Endothelial cell of umbilical vein (primary cell): ENCODE measurements at regions not wholly inside any gene's neighbourhood (a gene's known extent, or its start where the extent isn't known, plus 50 kb on each side); places are given as distances from the start of the nearest gene placed in this dataset.

Source experiments
- BruUV-seq: library from RNA; stranded (reverse); fragments of 400-500 nt; replicated peaks from 2 replicates; lab custom pipeline; 2021; lab: Mats Ljungman, UMichigan
- CTCF ChIA-PET: fragments of 300-600, 350-600 bp; sonication (Branson Sonifier 250); formaldehyde crosslinking; loops from one replicate; lab custom pipeline; 2021; ENCODE audit warnings: antibody characterized with exemption, inconsistent platforms; lab: Charles Lee
- POLR2A ChIA-PET: fragments of 300-600, 350-600 bp; sonication (Branson Sonifier 250); formaldehyde crosslinking; loops from one replicate; lab custom pipeline; 2021; ENCODE audit warnings: antibody characterized with exemption, inconsistent platforms; lab: Charles Lee
- DNase-seq: peaks from one replicate; pipeline ENCODE4 v3.0.0-alpha.2; 2011; ENCODE audit warnings: low read depth, low spot score
- FAIRE-seq: peaks from 2 replicates; lab custom pipeline; 2011; peaks lifted over from hg19 to GRCh38; lab: Jason Lieb, UNC
- H2AFZ ChIP-seq: 2 replicates; pipeline ENCODE4 v1.6.0; 2012; ENCODE audit warnings: low read depth, low read length, control low read depth, inconsistent platforms
- H3K27ac ChIP-seq: 2 replicates; pipeline ENCODE4 v1.5.1; 2011; ENCODE audit warnings: low read depth, mild to moderate bottlenecking, control low read depth, low read length, moderate library complexity; ENCODE audit not compliant: insufficient read depth
- H3K27me3 ChIP-seq, 2 experiments: 2 replicates each; pipeline versions ENCODE4 v1.6.0 to v1.6.1; 2011; ENCODE audit warnings: low read length in 2 of 2, mixed read lengths in 1 of 2; ENCODE audit not compliant: control insufficient read depth in 2 of 2, insufficient read depth in 2 of 2
- H3K36me3 ChIP-seq, 2 experiments: 2 replicates in 1 of 2; 3 replicates in 1 of 2; pipeline ENCODE4 v1.5.1; 2011; ENCODE audit warnings: low read length in 2 of 2, mild to moderate bottlenecking in 1 of 2, moderate library complexity in 1 of 2; ENCODE audit not compliant: control insufficient read depth in 2 of 2, insufficient read depth in 2 of 2; ENCODE audit errors: extremely low read depth in 1 of 2
- H3K4me1 ChIP-seq: 3 replicates; pipeline ENCODE4 v1.5.1; 2011; ENCODE audit warnings: mild to moderate bottlenecking, low read length; ENCODE audit not compliant: control insufficient read depth, insufficient read depth; ENCODE audit errors: extremely low read depth
- H3K4me2 ChIP-seq: 2 replicates; pipeline ENCODE4 v1.6.1; 2011; ENCODE audit warnings: low read length, control low read depth, mixed read lengths; ENCODE audit not compliant: insufficient read depth
- H3K4me3 ChIP-seq, 3 experiments: fragments of 200-600 bp in 1 of 3; sonication (generic), shearing (Covaris generic) in 1 of 3; replicated peaks in 1 of 3; 2 replicates each; pipeline ENCODE4 v1.5.1; 2011 to 2016; ENCODE audit warnings: control low read depth in 3 of 3, low read length in 3 of 3, mild to moderate bottlenecking in 2 of 3, inconsistent platforms in 1 of 3, low read depth in 1 of 3, moderate library complexity in 1 of 3; ENCODE audit not compliant: insufficient read depth in 1 of 3
- H3K79me2 ChIP-seq: 2 replicates; pipeline ENCODE4 v1.6.0; 2012; ENCODE audit warnings: low read length, inconsistent platforms; ENCODE audit not compliant: control insufficient read depth, insufficient read depth
- H3K9ac ChIP-seq: replicated peaks from 2 replicates; pipeline ENCODE3; 2011; ENCODE audit warnings: low read length, control low read depth; ENCODE audit not compliant: insufficient read depth; ENCODE audit errors: extremely low read depth
- H3K9me1 ChIP-seq: replicated peaks from 3 replicates; pipeline ENCODE4 v1.6.0; 2011; ENCODE audit warnings: mild to moderate bottlenecking, low read length; ENCODE audit not compliant: control insufficient read depth, insufficient read depth; ENCODE audit errors: extremely low read depth
- H3K9me3 ChIP-seq: replicated peaks from 2 replicates; pipeline ENCODE4 v1.5.1; 2012; ENCODE audit warnings: low read length, inconsistent platforms; ENCODE audit not compliant: control insufficient read depth, insufficient read depth
- H4K20me1 ChIP-seq: replicated peaks from 2 replicates; pipeline ENCODE3; 2011; ENCODE audit warnings: mild to moderate bottlenecking, low read length; ENCODE audit not compliant: control insufficient read depth, insufficient read depth; ENCODE audit errors: extremely low read depth
- EZH2 ChIP-seq: IDR thresholded peaks from 2 replicates; pipeline ENCODE4 v1.6.1; 2012; ENCODE audit warnings: borderline replicate concordance, low read depth, mild to moderate bottlenecking, moderate library complexity, low read length, inconsistent platforms; ENCODE audit not compliant: severe bottlenecking
- FOS ChIP-seq: IDR thresholded peaks from 2 replicates; pipeline ENCODE4 v1.6.1; 2011; ENCODE audit warnings: mild to moderate bottlenecking, low read length, moderate library complexity, borderline replicate concordance; ENCODE audit not compliant: insufficient read depth
- GATA2 ChIP-seq: IDR thresholded peaks from 2 replicates; pipeline ENCODE4 v1.7.0; 2011; ENCODE audit warnings: low read depth, mild to moderate bottlenecking, moderate library complexity, mixed read lengths, low read length; ENCODE audit not compliant: insufficient read length, insufficient read depth
- JUN ChIP-seq: IDR thresholded peaks from 2 replicates; pipeline ENCODE4 v1.6.1; 2011; ENCODE audit warnings: borderline replicate concordance, low read depth; ENCODE audit not compliant: insufficient read length, insufficient read depth
- MAX ChIP-seq: IDR thresholded peaks from 2 replicates; pipeline ENCODE4 v1.6.1; 2011; ENCODE audit not compliant: insufficient read depth, insufficient read length
- MYC ChIP-seq: IDR thresholded peaks from one replicate; pipeline ENCODE4 v1.6.1; 2011; ENCODE audit warnings: mild to moderate bottlenecking, low read depth, low read length
- POLR2A ChIP-seq: IDR thresholded peaks from 2 replicates; pipeline ENCODE4 v1.6.1; 2012; ENCODE audit warnings: low read depth, mild to moderate bottlenecking, control low read depth, low read length
- POLR2AphosphoS5 ChIP-seq: IDR thresholded peaks from 2 replicates; pipeline ENCODE4 v1.6.1; 2012; ENCODE audit warnings: low read depth, mild to moderate bottlenecking, control low read depth, low read length, moderate library complexity; ENCODE audit not compliant: insufficient read depth
- dilution Hi-C: fragments of 300-500 bp; cut with MboI; formaldehyde crosslinking; loops from one replicate; pipeline ENCODE4 v1.15.0; 2019; ENCODE audit warnings: low sequenced_read_pairs; ENCODE audit not compliant: extremely low pct_ligation_motif_present
- intact Hi-C: fragments of 100-400 bp; cut with micrococcal nuclease; formaldehyde crosslinking; loops from one replicate; pipeline ENCODE4 v1.10.0; 2022
- TF ChIP-seq, protein P1 (sequence below), 2 donors: IDR thresholded peaks; 1 replicate in 1 of 2; 2 replicates in 1 of 2; pipeline ENCODE4 v1.5.1; 2011; ENCODE audit warnings: low read length in 2 of 2, mild to moderate bottlenecking in 2 of 2, moderate library complexity in 2 of 2, control low read depth in 1 of 2, inconsistent platforms in 1 of 2, low read depth in 1 of 2; ENCODE audit not compliant: insufficient read depth in 1 of 2; ENCODE audit errors: extremely low read depth in 1 of 2

DNA sequence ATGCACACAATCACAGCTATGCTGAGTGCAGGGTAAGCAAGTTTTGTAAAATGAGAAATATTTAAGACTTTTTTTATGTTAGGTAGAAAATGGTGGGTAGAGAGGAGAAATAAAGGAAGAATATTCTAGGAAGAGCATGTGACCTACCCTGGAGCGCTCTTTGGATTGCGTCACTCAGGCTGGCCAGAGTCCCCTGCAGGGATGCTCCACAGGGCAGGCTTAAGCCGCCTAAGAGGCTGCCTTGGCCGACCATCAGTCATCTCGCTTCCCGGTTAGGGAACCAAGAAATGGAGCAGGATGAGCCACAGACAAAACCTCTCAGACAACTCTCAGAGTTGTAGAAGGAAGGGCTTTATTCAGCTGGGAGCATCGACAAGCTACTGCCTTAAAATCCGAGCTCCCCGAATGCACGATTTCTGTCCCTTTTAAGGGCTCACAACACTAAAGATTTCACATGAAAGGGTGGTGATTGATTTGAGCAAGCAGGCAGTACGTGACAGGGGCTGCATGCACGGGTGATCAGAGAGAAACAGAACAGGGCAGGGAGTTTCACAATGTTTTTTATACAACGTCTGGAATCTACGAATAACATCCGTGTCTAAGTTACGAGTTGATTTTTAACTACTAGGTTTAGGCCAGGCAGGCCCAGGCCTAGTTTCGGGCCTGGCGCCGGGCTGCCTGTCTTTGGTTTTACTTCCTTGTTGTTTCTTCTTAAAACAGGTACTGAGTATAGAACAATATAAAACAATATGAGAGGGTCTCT lies 1072.0 kb downstream of the CBLN2 start:
- Histone ChIP-seq H4K20me1 (no peaks in the 10 kb centered on the region), H2AFZ (no peak overlapping the region), H3K4me1 (no peaks in the 10 kb centered on the region), H3K9me1 (no peaks in the 10 kb centered on the region), H3K9ac (no peak overlapping the region), H3K4me2 (no peak overlapping the region), H3K4me3 (no peak overlapping the region), H3K9me3 (no peaks in the 10 kb centered on the region), H3K36me3 (no peaks in the 10 kb centered on the region), H3K79me2 (no peaks in the 10 kb centered on the region), H3K27me3 (no peaks in the 10 kb centered on the region), H3K27ac (no peak overlapping the region)
- DNase-seq (no peak), FAIRE-seq (no peak)
- intact Hi-C loops = no loop called here
- no TSS peak for BruUV-seq
- TF ChIP-seq EZH2 (no peak), MYC (no peak), JUN (no peak), MAX (no peak), GATA2 (no peak), POLR2AphosphoS5 (no peak), POLR2A (no peak), FOS (no peak)
- TF ChIP-seq, protein P1, sequence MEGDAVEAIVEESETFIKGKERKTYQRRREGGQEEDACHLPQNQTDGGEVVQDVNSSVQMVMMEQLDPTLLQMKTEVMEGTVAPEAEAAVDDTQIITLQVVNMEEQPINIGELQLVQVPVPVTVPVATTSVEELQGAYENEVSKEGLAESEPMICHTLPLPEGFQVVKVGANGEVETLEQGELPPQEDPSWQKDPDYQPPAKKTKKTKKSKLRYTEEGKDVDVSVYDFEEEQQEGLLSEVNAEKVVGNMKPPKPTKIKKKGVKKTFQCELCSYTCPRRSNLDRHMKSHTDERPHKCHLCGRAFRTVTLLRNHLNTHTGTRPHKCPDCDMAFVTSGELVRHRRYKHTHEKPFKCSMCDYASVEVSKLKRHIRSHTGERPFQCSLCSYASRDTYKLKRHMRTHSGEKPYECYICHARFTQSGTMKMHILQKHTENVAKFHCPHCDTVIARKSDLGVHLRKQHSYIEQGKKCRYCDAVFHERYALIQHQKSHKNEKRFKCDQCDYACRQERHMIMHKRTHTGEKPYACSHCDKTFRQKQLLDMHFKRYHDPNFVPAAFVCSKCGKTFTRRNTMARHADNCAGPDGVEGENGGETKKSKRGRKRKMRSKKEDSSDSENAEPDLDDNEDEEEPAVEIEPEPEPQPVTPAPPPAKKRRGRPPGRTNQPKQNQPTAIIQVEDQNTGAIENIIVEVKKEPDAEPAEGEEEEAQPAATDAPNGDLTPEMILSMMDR (IDR thresholded peaks at IDR 0.05; ENCODE audit: extremely low read depth in 1 of 2, insufficient read depth in 1 of 2, low read depth in 1 of 2, low read length in 2 of 2) = no peak
- CTCF ChIA-PET = no interaction called here
- POLR2A ChIA-PET = no interaction called here
- dilution Hi-C loops = no loop called here
